ENCODE measurements at regions not wholly inside any gene's neighbourhood (a gene's known extent, or its start where the extent isn't known, plus 50 kb on each side); places are given as distances from the start of the nearest gene placed in this dataset.

DNA sequence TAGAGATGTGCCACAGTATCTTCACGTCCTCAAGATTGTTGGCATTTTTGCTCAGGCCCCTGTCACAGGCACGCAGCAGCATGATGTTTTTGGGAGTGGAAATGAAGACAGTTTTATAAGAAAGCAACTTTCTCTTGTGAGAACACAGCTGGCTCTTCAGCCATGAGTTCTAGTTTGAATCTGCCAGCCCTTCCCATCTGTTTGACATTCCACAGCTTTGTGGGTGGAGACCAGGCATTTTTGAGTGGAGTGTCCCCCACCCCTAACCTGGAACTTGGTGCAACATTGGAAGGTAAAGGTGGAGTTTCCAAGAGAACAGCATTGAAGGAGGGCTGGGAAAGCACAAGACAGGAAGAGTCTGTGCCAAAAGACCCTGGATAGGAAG, 253.1 kb upstream of the IGFBP3 start:
- no peaks in the 10 kb centered on the region for H3K36me3 Mint-ChIP-seq
- no peak overlapping the region for H3K4me3 Mint-ChIP-seq
- Histone ChIP-seq H3K36me3 (ENCODE audit: control insufficient read depth, insufficient read depth, low read length) (no peaks in the 10 kb centered on the region), H3K27ac (ENCODE audit: low read length) (no peak overlapping the region), H3K4me3 (ENCODE audit: low read length) (no peak overlapping the region), H3K27me3 (ENCODE audit: control insufficient read depth, insufficient read depth, low read length) (no peaks in the 10 kb centered on the region), H3K9me3 (ENCODE audit: control insufficient read depth, insufficient read depth, low read length) (no peaks in the 10 kb centered on the region), H3K4me1 (ENCODE audit: control insufficient read depth, insufficient read depth, low read length) (no peaks in the 10 kb centered on the region)
- DNase-seq (no peak), ATAC-seq (no peak)
- no peak overlapping the region for H3K27ac Mint-ChIP-seq
- H3K27me3 Mint-ChIP-seq (ENCODE audit: low read depth in 2 of 2), result no peaks in the 10 kb centered on the region
- intact Hi-C loops (cut with micrococcal nuclease), result no loop called here
- TF ChIP-seq, protein P1, sequence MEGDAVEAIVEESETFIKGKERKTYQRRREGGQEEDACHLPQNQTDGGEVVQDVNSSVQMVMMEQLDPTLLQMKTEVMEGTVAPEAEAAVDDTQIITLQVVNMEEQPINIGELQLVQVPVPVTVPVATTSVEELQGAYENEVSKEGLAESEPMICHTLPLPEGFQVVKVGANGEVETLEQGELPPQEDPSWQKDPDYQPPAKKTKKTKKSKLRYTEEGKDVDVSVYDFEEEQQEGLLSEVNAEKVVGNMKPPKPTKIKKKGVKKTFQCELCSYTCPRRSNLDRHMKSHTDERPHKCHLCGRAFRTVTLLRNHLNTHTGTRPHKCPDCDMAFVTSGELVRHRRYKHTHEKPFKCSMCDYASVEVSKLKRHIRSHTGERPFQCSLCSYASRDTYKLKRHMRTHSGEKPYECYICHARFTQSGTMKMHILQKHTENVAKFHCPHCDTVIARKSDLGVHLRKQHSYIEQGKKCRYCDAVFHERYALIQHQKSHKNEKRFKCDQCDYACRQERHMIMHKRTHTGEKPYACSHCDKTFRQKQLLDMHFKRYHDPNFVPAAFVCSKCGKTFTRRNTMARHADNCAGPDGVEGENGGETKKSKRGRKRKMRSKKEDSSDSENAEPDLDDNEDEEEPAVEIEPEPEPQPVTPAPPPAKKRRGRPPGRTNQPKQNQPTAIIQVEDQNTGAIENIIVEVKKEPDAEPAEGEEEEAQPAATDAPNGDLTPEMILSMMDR (IDR thresholded peaks at IDR 0.05), result no peak
- peaks cover 0 to 8% of the 10 kb centered on the region in 2 donors for H3K9me3 Mint-ChIP-seq
- no peaks in the 10 kb centered on the region for H3K4me1 Mint-ChIP-seq
- WGBS (ENCODE audit: insufficient coverage), result 85% methylated on average over 2 of the region's 2 CpGs

DNA sequence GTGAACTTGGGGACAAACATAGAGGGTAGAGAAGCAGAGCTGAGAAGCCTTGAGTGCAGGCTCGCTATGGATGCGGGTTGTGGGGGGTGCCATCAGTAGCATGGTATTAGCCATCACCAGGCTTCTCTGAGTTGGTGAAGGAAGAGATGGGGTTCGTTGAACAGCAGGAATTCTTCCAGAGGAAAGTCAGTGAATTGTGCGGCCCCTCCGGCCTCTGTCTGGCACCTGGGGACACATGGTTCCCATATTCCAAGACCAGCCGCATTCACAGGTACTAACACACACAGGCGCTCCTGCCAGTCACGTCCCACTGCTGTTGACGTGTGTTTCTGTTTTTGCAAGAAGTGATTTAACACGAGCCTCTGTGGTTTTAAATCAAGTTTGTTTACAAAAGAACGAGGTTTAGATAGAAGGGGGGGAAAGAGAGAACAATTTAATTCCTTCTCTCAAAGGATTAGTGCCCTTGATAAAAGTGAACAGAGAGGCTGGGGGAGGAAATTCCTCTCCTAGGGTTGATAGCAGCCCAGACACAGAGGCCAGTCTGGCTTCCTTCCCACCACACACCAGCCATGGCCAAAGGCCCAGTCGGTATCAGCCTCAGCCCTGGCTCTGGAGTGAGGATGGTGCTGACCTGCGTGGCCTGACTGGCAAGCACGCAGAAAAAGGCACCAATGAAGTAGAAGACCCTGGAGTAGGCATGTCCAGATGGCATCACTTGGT, 252.6 kb upstream of the IGFBP3 start:
- Mint-ChIP-seq H3K4me3 (no peak overlapping the region), H3K4me1 (no peaks in the 10 kb centered on the region), H3K36me3 (no peaks in the 10 kb centered on the region), H3K27ac (no peak overlapping the region), H3K9me3 (peaks cover 0 to 8% of the 10 kb centered on the region in 2 donors), H3K27me3 (ENCODE audit: low read depth in 2 of 2) (no peaks in the 10 kb centered on the region)
- no peak overlapping the region for H3K27ac ChIP-seq (ENCODE audit: low read length)
- 64% methylated on average over 14 of the region's 14 CpGs for WGBS (ENCODE audit: insufficient coverage)
- no peaks in the 10 kb centered on the region for H3K36me3 ChIP-seq (ENCODE audit: control insufficient read depth, insufficient read depth, low read length)
- no peaks in the 10 kb centered on the region for H3K27me3 ChIP-seq (ENCODE audit: control insufficient read depth, insufficient read depth, low read length)
- no peaks in the 10 kb centered on the region for H3K9me3 ChIP-seq (ENCODE audit: control insufficient read depth, insufficient read depth, low read length)
- DNase-seq (no peak), ATAC-seq (no peak)
- TF ChIP-seq, protein P1 (IDR thresholded peaks at IDR 0.05), result no peak
- intact Hi-C loops (cut with micrococcal nuclease), result no loop called here
- no peak overlapping the region for H3K4me3 ChIP-seq (ENCODE audit: low read length)
- H3K4me1 ChIP-seq (ENCODE audit: control insufficient read depth, insufficient read depth, low read length), result no peaks in the 10 kb centered on the region

DNA sequence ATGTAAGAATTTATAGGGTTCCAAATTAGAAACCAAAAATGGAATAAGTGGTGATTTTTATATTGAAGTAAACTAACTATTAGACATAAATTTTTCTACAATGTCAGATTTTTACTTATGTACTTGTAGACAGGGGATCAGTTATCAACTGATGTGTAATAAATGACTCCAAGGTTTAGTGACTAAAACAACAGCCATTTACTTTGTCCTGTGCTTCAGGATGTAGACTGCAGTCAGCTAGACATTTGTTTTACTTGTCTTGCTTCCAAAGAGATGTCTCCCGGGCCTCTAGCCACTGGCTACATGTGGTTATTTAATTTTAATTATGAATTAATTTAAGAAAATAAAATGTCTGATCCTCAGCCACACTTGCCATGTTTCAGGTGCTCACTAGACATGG, 249.7 kb upstream of the IGFBP3 start:
- DNase-seq (no peak), ATAC-seq (no peak)
- peaks cover 0 to 10% of the 10 kb centered on the region in 2 donors for H3K9me3 Mint-ChIP-seq
- Histone ChIP-seq H3K27me3 (ENCODE audit: control insufficient read depth, insufficient read depth, low read length) (no peaks in the 10 kb centered on the region), H3K4me3 (ENCODE audit: low read length) (no peak overlapping the region), H3K27ac (ENCODE audit: low read length) (no peak overlapping the region), H3K9me3 (ENCODE audit: control insufficient read depth, insufficient read depth, low read length) (no peaks in the 10 kb centered on the region), H3K4me1 (ENCODE audit: control insufficient read depth, insufficient read depth, low read length) (no peaks in the 10 kb centered on the region), H3K36me3 (ENCODE audit: control insufficient read depth, insufficient read depth, low read length) (no peaks in the 10 kb centered on the region)
- intact Hi-C loops (cut with micrococcal nuclease), result no loop called here
- H3K4me1 Mint-ChIP-seq, result no peaks in the 10 kb centered on the region
- no CpG with 5 or more reads among the region's 1 CpG for WGBS (ENCODE audit: insufficient coverage)
- H3K36me3 Mint-ChIP-seq, result no peaks in the 10 kb centered on the region
- H3K27ac Mint-ChIP-seq, result no peak overlapping the region
- H3K27me3 Mint-ChIP-seq (ENCODE audit: low read depth in 2 of 2), result no peaks in the 10 kb centered on the region
- TF ChIP-seq, protein P1 (IDR thresholded peaks at IDR 0.05), result no peak
- no peak overlapping the region for H3K4me3 Mint-ChIP-seq

DNA sequence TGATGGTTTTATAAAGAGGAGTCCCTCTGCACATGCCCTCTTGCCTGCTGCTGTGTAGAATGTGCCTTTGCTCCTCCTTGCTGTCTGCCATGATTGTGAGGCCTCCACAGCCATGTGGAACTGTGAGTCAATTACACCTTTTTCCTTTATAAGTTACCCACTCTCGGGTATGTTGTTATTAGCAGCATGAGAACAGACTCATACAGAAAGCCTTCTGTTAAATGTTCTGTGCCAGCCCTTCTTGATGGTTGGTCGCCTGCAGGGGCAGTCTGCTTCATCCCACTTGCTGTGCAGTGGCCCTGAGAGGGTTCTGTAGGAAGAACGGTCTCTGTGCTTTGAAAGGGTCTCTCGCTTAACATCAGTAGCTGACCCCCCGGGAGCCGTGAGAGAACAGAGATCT, 248.9 kb upstream of the IGFBP3 start:
- ATAC-seq (no peak), DNase-seq (no peak)
- Histone ChIP-seq H3K27ac (ENCODE audit: low read length) (no peak overlapping the region), H3K4me1 (ENCODE audit: control insufficient read depth, insufficient read depth, low read length) (no peaks in the 10 kb centered on the region), H3K4me3 (ENCODE audit: low read length) (no peak overlapping the region), H3K27me3 (ENCODE audit: control insufficient read depth, insufficient read depth, low read length) (no peaks in the 10 kb centered on the region), H3K36me3 (ENCODE audit: control insufficient read depth, insufficient read depth, low read length) (no peaks in the 10 kb centered on the region), H3K9me3 (ENCODE audit: control insufficient read depth, insufficient read depth, low read length) (no peaks in the 10 kb centered on the region)
- 87% methylated on average over 6 of the region's 6 CpGs for WGBS (ENCODE audit: insufficient coverage)
- H3K4me1 Mint-ChIP-seq, result no peaks in the 10 kb centered on the region
- H3K4me3 Mint-ChIP-seq, result no peak overlapping the region
- H3K27ac Mint-ChIP-seq, result no peak overlapping the region
- intact Hi-C loops (cut with micrococcal nuclease), result no loop called here
- H3K9me3 Mint-ChIP-seq, result peaks cover 0 to 10% of the 10 kb centered on the region in 2 donors
- H3K36me3 Mint-ChIP-seq, result no peaks in the 10 kb centered on the region
- TF ChIP-seq, protein P1 (IDR thresholded peaks at IDR 0.05), result no peak
- H3K27me3 Mint-ChIP-seq (ENCODE audit: low read depth in 2 of 2), result no peaks in the 10 kb centered on the region

Measured in natural killer cell (primary cell).